Neutrophil (primary cell): ENCODE measurements at regions not wholly inside any gene's neighbourhood (a gene's known extent, or its start where the extent isn't known, plus 50 kb on each side); places are given as distances from the start of the nearest gene placed in this dataset.

ENCODE experiments used
- H3K27ac ChIP-seq: fragments of 200-600 bp; sonication (generic); 2 replicates; pipeline ENCODE4 v1.5.1; 2016; ENCODE audit warnings: mild to moderate bottlenecking, moderate library complexity
- H3K27me3 ChIP-seq: fragments of 200-600 bp; sonication (generic); 2 replicates; pipeline ENCODE4 v1.6.0; 2016; ENCODE audit warnings: mild to moderate bottlenecking
- H3K36me3 ChIP-seq: fragments of 200-600 bp; sonication (generic); 2 replicates; pipeline ENCODE4 v1.5.1; 2017
- H3K4me1 ChIP-seq, 2 experiments: fragments of 200-600 bp in 1 of 2; sonication (generic) in 1 of 2; 1 replicate in 1 of 2; 2 replicates in 1 of 2; pipeline versions ENCODE4 v1.5.1 to v1.6.1; 2013 to 2016; ENCODE audit warnings: low read depth in 1 of 2, low read length in 1 of 2, mild to moderate bottlenecking in 1 of 2, moderate library complexity in 1 of 2; ENCODE audit not compliant: control insufficient read depth in 1 of 2, insufficient read depth in 1 of 2
- H3K4me3 ChIP-seq, 2 experiments: fragments of 200-600 bp in 1 of 2; sonication (generic) in 1 of 2; 1 replicate in 1 of 2; 2 replicates in 1 of 2; pipeline ENCODE4 v1.5.1; 2013 to 2016; ENCODE audit warnings: low read depth in 1 of 2, low read length in 1 of 2, mild to moderate bottlenecking in 1 of 2, moderate library complexity in 1 of 2
- H3K9me3 ChIP-seq: fragments of 200-600 bp; sonication (generic); 2 replicates; pipeline ENCODE4 v1.5.1; 2016
- CTCF ChIP-seq: fragments of 200-600 bp; sonication (generic); IDR thresholded peaks from 2 replicates; pipeline ENCODE4 v1.5.1; 2016; ENCODE audit warnings: antibody characterized with exemption

DNA sequence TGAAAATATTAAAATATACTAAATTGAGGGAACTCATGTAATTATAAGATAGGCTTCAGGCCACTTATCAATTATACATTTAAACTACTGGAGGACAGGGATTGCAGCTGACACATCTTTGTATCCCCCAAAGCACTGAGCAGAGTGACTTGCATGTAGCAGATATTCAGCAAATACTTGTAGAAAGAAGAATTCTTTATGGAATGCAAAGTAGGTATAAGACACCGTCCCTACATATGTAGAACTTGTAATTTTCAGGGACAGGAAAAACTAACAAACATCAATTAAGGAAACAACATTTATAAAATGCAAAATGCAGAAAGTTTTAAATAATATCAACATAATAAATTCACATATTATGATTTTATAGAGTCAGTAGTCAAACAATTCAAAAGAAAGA, 719.2 kb downstream of the OLFM4 start:
- no peaks in the 10 kb centered on the region for H3K9me3 ChIP-seq
- no peaks in the 10 kb centered on the region for H3K4me1 ChIP-seq
- no peak for TF ChIP-seq CTCF

GRCh38 chr13:53749306-53749705, 720.7 kb downstream of the OLFM4 start:
- Histone ChIP-seq H3K4me3 (no peak overlapping the region), H3K9me3 (no peaks in the 10 kb centered on the region), H3K36me3 (no peaks in the 10 kb centered on the region), H3K27ac (no peak overlapping the region), H3K27me3 (no peaks in the 10 kb centered on the region), H3K4me1 (no peaks in the 10 kb centered on the region)
- no peak for TF ChIP-seq CTCF

More for the DNA sequence above, 719.2 kb downstream of the OLFM4 start:
- H3K27ac ChIP-seq, result no peak overlapping the region
- no peaks in the 10 kb centered on the region for H3K27me3 ChIP-seq
- H3K4me3 ChIP-seq, result no peak overlapping the region
- H3K36me3 ChIP-seq, result no peaks in the 10 kb centered on the region

DNA sequence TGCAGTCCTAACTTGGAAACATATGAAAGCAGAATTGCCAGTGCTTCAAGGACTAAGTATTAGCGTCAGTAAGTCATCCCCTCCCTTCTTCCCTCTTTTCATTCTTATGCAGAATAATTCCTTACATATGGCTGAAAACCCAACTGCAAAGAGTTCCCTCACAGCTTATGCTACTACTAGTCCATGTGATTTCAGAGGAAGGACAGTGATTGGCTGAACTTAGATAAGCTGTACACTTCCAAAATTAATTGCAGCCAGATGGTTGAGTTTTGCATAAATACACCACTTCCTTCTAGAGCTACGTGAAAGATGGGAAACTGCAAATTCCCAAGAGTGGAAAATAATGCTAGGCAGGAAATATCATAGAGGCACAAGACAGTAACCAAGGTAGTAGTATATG, 730.4 kb downstream of the OLFM4 start:
- no peaks in the 10 kb centered on the region for H3K4me1 ChIP-seq
- H3K27ac ChIP-seq, result no peak overlapping the region
- no peak for TF ChIP-seq CTCF
- no peaks in the 10 kb centered on the region for H3K36me3 ChIP-seq
- H3K4me3 ChIP-seq, result no peak overlapping the region
- no peaks in the 10 kb centered on the region for H3K27me3 ChIP-seq
- H3K9me3 ChIP-seq, result no peaks in the 10 kb centered on the region

- Histone ChIP-seq H3K4me3 (no peak overlapping the region), H3K9me3 (no peaks in the 10 kb centered on the region), H3K27ac (no peak overlapping the region), H3K27me3 (no peaks in the 10 kb centered on the region), H3K4me1 (no peaks in the 10 kb centered on the region), H3K36me3 (no peaks in the 10 kb centered on the region)
- TF ChIP-seq CTCF, result no peak
Observed at GRCh38 chr13:53775807-53776206, 747.2 kb downstream of the OLFM4 start.

GRCh38 chr13:53778937-53779336, 750.3 kb downstream of the OLFM4 start:
- no peak overlapping the region for H3K27ac ChIP-seq
- H3K9me3 ChIP-seq, result no peaks in the 10 kb centered on the region
- no peaks in the 10 kb centered on the region for H3K27me3 ChIP-seq
- no peaks in the 10 kb centered on the region for H3K36me3 ChIP-seq
- no peak for TF ChIP-seq CTCF
- no peaks in the 10 kb centered on the region for H3K4me1 ChIP-seq
- H3K4me3 ChIP-seq, result no peak overlapping the region

- H3K4me1 ChIP-seq, result no peaks in the 10 kb centered on the region
- H3K36me3 ChIP-seq, result no peaks in the 10 kb centered on the region
- H3K27ac ChIP-seq, result no peak overlapping the region
- H3K4me3 ChIP-seq, result no peak overlapping the region
- no peaks in the 10 kb centered on the region for H3K27me3 ChIP-seq
- H3K9me3 ChIP-seq, result no peaks in the 10 kb centered on the region
- TF ChIP-seq CTCF, result no peak
Observed at GRCh38 chr13:53781941-53782340, 753.3 kb downstream of the OLFM4 start.
